ENCODE measurements at regions not wholly inside any gene's neighbourhood (a gene's known extent, or its start where the extent isn't known, plus 50 kb on each side); places are given as distances from the start of the nearest gene placed in this dataset.

DNA sequence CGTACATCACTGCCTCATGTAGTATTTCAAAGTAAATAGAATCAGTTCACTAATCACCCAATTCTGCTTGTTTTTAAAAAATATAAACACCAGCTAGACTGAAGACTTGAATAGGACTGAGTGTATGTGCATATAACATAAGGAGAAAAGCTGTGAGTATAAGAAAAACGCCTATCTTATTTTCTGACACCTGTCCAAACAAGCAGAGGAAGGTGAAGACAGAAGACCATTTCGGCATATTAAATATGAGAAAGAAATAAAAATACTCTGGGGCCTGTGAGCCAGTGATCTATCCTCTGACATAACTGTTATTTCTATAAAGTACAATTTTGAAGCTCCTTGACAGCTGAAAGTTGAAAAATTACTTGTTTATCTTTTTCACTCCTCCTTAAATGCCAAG, 111.3 kb upstream of the EEA1 start:
- Histone ChIP-seq H3K4me2 (no peak overlapping the region), H3K27me3 (ENCODE audit: insufficient read depth, low read depth) (no peaks in the 10 kb centered on the region), H3K4me3 (no peak overlapping the region), H3K9me3 (ENCODE audit: insufficient read depth, low read depth) (no peaks in the 10 kb centered on the region; the same call in 1 of the 2 replicates), H3K9me2 (ENCODE audit: insufficient read depth) (no peaks in the 10 kb centered on the region), H4K20me1 (ENCODE audit: insufficient read depth) (no peaks in the 10 kb centered on the region), H3K36me3 (ENCODE audit: low read depth) (no peaks in the 10 kb centered on the region), H3F3A (ENCODE audit: insufficient read depth, low read depth) (no peaks in the 10 kb centered on the region), H3K4me1 (replicated peaks; ENCODE audit: insufficient read depth) (no peaks in the 10 kb centered on the region), H3K27ac (no peak overlapping the region), H2AFZ (no peak overlapping the region), H3K79me2 (ENCODE audit: low read depth) (no peaks in the 10 kb centered on the region)
- CTCF ChIA-PET, result no interaction called here
- no TSS peak for BruUV-seq (replicated peaks)
- POLR2A ChIA-PET (ENCODE audit: unreplicated experiment), result no interaction called here
- intact Hi-C loops (cut with micrococcal nuclease; ENCODE audit: unreplicated experiment), result no loop called here
- TF ChIP-seq, protein P1, sequence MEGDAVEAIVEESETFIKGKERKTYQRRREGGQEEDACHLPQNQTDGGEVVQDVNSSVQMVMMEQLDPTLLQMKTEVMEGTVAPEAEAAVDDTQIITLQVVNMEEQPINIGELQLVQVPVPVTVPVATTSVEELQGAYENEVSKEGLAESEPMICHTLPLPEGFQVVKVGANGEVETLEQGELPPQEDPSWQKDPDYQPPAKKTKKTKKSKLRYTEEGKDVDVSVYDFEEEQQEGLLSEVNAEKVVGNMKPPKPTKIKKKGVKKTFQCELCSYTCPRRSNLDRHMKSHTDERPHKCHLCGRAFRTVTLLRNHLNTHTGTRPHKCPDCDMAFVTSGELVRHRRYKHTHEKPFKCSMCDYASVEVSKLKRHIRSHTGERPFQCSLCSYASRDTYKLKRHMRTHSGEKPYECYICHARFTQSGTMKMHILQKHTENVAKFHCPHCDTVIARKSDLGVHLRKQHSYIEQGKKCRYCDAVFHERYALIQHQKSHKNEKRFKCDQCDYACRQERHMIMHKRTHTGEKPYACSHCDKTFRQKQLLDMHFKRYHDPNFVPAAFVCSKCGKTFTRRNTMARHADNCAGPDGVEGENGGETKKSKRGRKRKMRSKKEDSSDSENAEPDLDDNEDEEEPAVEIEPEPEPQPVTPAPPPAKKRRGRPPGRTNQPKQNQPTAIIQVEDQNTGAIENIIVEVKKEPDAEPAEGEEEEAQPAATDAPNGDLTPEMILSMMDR (conservative IDR thresholded peaks at IDR 0.05), result no peak
- TF ChIP-seq EZH2 (IDR thresholded peaks at IDR 0.05; ENCODE audit: low read depth), result no peak
- DNase-seq, result no peak

DNA sequence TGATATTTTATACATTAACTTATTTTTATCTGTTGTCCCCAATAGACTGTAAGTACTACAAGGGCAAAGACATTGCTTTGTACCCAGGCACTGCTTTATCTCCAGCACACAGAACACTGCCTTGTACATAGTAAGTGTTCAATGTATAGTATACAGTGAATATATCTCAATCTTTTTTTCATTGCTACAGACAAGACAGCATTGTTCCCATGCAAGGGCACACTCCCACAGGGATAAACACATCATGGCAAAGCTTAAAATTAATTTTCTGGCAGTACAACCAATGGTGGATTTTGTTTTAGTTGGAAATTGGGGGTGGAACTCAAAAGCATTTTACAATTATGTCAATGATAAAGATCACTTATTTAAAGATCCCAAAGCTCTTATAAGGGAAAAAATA, 112.3 kb upstream of the EEA1 start:
- Histone ChIP-seq H3K9me2 (ENCODE audit: insufficient read depth) (no peaks in the 10 kb centered on the region), H3K27ac (no peak overlapping the region), H4K20me1 (ENCODE audit: insufficient read depth) (no peaks in the 10 kb centered on the region), H3K9me3 (ENCODE audit: insufficient read depth, low read depth) (no peaks in the 10 kb centered on the region; the same call in 1 of the 2 replicates), H3K4me3 (no peak overlapping the region), H3K4me1 (replicated peaks; ENCODE audit: insufficient read depth) (no peaks in the 10 kb centered on the region), H3K4me2 (no peak overlapping the region), H3K79me2 (ENCODE audit: low read depth) (no peaks in the 10 kb centered on the region), H3F3A (ENCODE audit: insufficient read depth, low read depth) (no peaks in the 10 kb centered on the region), H2AFZ (no peak overlapping the region), H3K36me3 (ENCODE audit: low read depth) (no peaks in the 10 kb centered on the region), H3K27me3 (ENCODE audit: insufficient read depth, low read depth) (no peaks in the 10 kb centered on the region)
- BruUV-seq (replicated peaks), result no TSS peak
- ChIA-PET POLR2A (ENCODE audit: unreplicated experiment) (no interaction called here), CTCF (no interaction called here)
- DNase-seq, result no peak
- intact Hi-C loops (cut with micrococcal nuclease; ENCODE audit: unreplicated experiment), result no loop called here
- TF ChIP-seq EZH2 (IDR thresholded peaks at IDR 0.05; ENCODE audit: low read depth), result no peak
- TF ChIP-seq, protein P1 (conservative IDR thresholded peaks at IDR 0.05), result no peak

DNA sequence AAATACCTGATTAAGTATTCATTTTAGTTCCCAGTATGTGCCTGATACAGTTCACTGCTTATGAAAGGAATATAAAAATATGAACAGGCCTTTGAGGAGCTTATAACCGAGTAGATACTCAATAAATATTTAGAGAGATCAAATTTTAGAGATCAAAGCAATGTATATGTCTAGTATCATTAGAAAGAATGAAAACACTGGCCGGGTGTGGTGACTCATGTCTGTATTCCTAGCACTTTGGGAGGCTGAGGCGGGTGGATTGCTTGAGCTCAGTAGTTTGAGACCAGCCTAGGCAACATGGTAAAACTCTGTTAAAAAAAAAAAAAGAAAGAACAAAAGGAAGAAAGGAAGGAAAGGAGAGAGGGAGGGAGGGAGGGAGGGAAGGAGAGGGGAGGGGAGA, 113.2 kb upstream of the EEA1 start:
- ChIA-PET CTCF (interaction anchor here (0.6 kb wide), 1 partner anchor 14 kb away, joined by 3 read pairs; no protein-coding TSS in a partner anchor), POLR2A (ENCODE audit: unreplicated experiment) (no interaction called here)
- Histone ChIP-seq H3K9me2 (ENCODE audit: insufficient read depth) (no peaks in the 10 kb centered on the region), H3K9me3 (ENCODE audit: insufficient read depth, low read depth) (no peaks in the 10 kb centered on the region; the same call in 1 of the 2 replicates), H2AFZ (no peak overlapping the region), H4K20me1 (ENCODE audit: insufficient read depth) (no peaks in the 10 kb centered on the region), H3K36me3 (ENCODE audit: low read depth) (no peaks in the 10 kb centered on the region), H3K4me2 (no peak overlapping the region), H3K4me1 (replicated peaks; ENCODE audit: insufficient read depth) (no peaks in the 10 kb centered on the region), H3K79me2 (ENCODE audit: low read depth) (no peaks in the 10 kb centered on the region), H3K4me3 (no peak overlapping the region), H3F3A (ENCODE audit: insufficient read depth, low read depth) (no peaks in the 10 kb centered on the region), H3K27me3 (ENCODE audit: insufficient read depth, low read depth) (no peaks in the 10 kb centered on the region), H3K27ac (no peak overlapping the region)
- BruUV-seq (replicated peaks), result no TSS peak
- TF ChIP-seq, protein P1 (conservative IDR thresholded peaks at IDR 0.05), result no peak
- no peak for TF ChIP-seq EZH2 (IDR thresholded peaks at IDR 0.05; ENCODE audit: low read depth)
- intact Hi-C loops (cut with micrococcal nuclease; ENCODE audit: unreplicated experiment), result no loop called here
- DNase-seq, result no peak
